Thyroid gland (tissue), 4 donors: ENCODE measurements at regions not wholly inside any gene's neighbourhood (a gene's known extent, or its start where the extent isn't known, plus 50 kb on each side); places are given as distances from the start of the nearest gene placed in this dataset.

Source experiments
- POLR2A ChIP-seq, 2 donors: fragments of 450-650 bp; IDR thresholded peaks; one replicate each; pipeline ENCODE4 v1.6.1; 2017; ENCODE audit warnings: antibody characterized with exemption in 2 of 2, mild to moderate bottlenecking in 2 of 2, moderate library complexity in 1 of 2
- TF ChIP-seq, protein P1 (sequence below), 6 experiments: fragments of 200-600 bp in 3 of 6; fragments of 450-650 bp in 3 of 6; sonication (generic) in 3 of 6; IDR thresholded peaks; one replicate each; pipeline ENCODE4 v1.5.1; 2016 to 2019; ENCODE audit warnings: antibody characterized with exemption in 6 of 6, mild to moderate bottlenecking in 2 of 6, inconsistent platforms in 1 of 6, moderate library complexity in 1 of 6

DNA sequence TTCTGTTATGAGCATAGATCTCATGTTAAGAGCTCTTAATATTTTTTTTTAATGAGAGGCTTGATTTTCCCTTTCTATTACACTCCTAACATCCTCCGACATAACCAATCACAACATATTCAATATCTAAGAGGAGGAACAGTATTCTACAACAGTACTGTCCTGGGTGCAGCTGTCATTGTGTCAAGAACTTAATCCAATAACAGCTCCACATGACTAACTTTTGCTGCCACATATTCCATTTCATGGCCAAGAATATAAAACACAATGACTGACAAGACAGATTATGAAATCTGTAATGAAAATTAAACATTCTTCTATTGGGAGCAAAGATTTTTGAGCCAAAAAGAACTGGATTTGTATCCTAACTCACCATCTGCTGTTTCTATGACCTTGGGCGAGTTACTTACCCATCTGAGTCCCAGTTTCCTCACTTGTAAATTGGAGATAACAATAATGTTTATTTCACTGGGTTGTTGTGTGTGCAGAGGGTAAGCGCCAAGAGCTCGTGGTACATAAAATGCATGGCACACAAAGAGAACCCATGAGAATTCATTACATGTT, 405.6 kb downstream of the SPRY1 start:
- TF ChIP-seq, protein P1, sequence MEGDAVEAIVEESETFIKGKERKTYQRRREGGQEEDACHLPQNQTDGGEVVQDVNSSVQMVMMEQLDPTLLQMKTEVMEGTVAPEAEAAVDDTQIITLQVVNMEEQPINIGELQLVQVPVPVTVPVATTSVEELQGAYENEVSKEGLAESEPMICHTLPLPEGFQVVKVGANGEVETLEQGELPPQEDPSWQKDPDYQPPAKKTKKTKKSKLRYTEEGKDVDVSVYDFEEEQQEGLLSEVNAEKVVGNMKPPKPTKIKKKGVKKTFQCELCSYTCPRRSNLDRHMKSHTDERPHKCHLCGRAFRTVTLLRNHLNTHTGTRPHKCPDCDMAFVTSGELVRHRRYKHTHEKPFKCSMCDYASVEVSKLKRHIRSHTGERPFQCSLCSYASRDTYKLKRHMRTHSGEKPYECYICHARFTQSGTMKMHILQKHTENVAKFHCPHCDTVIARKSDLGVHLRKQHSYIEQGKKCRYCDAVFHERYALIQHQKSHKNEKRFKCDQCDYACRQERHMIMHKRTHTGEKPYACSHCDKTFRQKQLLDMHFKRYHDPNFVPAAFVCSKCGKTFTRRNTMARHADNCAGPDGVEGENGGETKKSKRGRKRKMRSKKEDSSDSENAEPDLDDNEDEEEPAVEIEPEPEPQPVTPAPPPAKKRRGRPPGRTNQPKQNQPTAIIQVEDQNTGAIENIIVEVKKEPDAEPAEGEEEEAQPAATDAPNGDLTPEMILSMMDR (IDR thresholded peaks at IDR 0.05), result no peak
- TF ChIP-seq POLR2A (IDR thresholded peaks at IDR 0.05), result no peak
